ENCODE measurements at regions not wholly inside any gene's neighbourhood (a gene's known extent, or its start where the extent isn't known, plus 50 kb on each side); places are given as distances from the start of the nearest gene placed in this dataset.

DNA sequence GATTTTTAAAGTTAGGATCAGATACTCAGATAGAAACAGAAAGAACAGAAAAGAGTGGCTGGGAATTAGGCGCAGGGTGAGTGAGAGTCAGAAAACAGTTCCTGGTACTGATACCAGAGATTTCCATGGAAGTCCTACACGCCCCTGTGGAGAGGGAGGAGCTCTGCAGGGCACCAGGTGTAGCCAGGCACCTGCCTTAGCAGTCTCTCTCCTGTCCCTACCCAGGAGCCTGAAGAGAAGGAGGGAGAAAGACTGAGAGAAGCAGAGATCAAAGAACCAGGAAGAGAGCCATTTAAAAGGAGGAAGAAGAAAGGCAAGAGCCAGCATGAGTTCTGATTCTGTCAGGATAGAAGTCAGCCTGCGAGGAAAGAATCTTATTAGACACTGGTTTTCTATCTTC is 65.0 kb downstream of the CBLN1 start:
- no peak for DNase-seq

DNA sequence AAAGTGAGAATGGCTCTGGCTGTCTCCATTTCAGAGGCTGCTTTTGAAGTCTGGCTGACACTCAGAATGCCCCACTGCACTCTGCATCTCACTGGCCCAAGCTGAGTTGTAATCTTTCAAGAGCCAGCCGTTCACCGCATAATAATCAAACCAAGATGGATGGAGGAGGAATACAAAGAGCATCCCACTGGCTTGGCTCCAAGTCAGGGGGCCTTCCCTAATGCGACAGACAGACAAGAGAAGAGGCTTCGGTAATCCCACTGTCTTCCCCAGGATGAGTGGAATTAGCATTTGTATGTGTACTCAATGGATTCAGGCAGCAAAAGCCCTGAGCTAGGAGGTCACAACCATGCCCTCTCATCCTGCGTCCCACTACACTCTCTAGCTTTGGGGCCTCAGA is 68.0 kb downstream of the CBLN1 start:
- no peak for DNase-seq

DNA sequence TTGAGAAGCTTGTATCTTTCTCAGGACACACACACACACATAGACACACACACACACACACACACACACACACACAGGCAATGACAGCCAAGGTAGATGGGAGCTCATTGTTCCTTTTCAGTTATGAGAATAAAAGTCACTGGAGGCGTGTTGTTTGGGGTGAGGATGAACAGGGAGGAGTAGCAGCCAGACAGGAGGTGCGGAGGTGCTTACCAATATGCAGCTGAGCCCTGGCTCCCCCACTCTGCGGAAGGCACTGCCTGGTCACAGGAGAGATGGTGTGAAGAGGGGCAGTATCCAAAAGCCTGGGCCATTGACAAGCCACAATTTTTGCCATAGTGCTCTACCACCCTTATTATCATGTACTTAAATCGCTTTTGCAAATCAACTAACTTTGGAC is 77.4 kb downstream of the CBLN1 start:
- no peak for DNase-seq

DNA sequence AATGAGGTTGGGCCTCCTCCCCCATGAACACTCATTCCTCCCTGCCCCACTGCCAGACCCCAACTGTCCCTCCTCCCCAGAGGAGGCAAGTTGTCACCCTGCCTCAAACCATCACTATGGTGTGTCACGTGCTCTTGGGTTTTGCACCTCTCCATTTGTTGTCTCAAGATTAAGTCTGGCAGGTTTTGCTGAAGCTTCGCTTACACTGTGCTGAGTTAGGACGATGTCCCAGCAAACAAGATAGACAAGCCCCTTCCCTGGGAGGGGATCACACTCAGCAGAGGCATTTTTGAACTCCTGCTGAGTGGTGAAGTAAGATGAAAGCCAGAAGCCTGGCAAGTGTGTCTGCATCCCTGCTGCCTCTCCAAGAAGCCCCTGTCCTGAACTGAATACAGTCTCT is 78.3 kb downstream of the CBLN1 start:
- DNase-seq, result no peak

DNA sequence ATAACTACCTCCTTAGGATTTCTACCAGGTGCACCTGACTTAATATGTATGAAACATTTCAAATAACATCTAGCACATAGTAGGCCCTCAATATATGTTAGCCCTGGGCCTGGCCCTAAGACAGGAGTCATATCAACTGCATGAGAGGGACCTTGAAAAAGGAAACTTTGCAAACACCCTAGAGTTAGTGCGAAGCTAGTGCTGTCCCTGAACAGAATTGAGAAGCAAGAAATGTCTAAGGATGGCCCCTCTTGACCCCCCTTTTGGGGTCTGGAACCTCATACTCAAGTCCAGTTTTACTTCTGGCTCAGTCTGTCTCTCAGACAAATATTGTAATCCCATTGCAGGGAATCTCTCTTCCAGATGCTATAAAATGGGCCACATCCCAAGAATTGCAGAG is 80.5 kb downstream of the CBLN1 start:
- no peak for DNase-seq

DNA sequence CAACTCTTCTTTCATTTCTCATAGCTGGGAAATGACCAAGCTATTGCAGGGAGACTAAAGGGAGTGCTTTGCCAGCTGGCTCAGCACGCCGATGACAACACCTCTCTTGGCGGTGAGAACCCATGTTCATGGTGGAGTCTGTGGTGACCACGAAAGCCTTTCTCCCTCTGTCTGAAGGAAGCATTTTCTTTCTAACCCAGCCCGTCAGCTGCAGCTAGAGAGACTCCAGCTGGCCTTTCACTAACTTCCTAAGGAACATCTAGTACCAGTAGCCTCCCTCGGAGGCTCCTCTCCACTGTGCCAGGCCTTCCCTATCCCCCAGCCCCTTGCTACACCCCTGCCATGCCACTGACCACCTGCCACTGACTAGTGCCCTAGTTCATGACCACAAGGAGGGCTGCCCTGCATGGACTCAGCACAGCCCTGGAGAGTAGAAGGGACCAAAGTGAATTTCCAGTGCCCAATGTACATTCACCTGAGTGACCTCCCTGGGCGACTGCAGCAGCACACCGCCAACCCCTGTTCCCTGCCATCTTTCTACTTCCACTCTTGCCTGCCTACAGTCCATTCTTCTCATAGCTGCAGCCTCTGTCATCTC is 81.3 kb downstream of the CBLN1 start:
- DNase-seq, result no peak

DNA sequence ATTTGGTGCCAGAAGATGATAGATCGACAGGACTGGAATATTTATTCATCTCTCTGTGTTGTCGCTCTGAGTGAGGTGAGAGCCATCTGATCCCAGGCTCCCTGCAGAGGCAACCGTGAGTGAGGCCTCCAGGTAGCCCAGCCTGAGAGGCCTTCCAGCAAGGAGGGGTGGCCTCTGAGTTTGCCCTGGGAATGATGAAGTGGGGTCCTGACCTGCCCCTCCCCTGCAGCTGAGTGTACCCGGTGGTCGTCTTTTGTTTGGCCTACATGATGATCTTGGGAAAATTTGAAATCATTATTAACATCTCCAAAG is 86.4 kb downstream of the CBLN1 start:
- DNase-seq, result no peak

DNA sequence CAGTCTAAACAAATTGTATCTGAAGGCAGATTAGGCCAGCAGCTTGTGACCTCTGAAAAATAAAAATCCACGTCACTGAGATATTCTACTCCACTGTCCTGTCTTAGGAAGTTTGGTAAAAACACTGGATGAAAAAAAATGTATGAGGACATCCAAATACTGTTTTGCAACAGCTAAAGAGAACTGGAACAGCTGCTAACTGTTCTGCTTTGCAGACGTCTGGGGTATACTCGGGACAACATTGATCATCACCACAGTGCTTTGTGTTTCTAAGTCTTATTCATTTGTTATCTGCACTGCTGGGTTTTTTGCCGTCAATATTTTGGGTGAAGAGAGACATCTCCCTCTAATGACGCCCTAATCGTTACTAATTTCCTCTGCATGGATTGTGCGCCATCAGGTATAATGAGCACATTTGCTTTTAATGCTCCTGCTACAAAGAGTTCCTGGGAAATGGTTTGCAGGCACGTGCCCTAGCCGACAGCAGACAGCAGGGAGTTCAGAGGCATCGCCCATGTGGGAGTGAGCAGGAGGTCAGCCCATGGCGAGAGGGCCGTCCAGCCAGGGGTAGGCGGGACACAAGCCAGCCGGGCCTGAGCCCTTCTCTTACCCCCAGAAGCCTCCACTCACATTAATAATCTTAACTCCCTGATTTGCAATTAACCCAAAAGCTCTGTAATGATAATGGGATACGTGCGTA is 87.0 kb downstream of the CBLN1 start:
- DNase-seq, result no peak

DNA sequence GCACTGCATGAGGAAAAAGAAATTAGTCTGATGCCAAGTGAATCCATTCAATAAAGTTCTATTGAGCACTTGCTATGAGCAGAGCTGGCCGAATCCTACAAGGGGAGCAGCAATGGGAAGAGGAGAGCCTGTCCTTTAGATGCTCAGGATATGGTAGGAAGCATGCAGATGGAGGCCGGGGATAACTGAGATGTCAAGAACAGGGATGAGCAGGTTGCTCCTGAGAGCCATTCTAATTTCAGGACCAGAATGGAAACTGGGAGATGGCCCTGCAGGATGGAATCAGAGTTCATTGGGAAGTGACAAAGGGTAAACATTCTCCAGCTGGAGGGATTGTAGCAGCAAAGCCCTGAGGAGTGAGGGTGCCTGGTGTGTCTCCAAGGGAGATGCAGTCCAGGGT is 88.0 kb downstream of the CBLN1 start:
- no peak for DNase-seq

DNA sequence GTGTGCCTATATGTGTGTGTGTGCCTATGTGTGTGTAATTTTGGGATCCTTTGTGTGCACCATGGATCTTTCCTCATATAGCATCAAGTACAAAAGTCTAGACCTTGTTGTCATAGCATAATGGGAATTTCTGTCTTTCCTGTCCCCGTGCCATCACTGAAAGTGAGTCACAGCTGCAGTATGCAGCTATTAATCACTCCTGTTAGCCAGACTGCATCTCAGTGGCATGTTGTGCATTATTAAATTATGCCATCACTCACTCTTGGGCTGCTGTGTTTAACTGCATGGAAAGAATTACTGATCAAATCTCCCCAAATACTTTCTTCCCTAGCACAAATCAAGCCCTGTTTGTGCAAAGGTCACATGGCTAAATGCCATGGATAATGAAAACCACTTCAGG is 92.4 kb downstream of the CBLN1 start:
- no peak for DNase-seq

DNA sequence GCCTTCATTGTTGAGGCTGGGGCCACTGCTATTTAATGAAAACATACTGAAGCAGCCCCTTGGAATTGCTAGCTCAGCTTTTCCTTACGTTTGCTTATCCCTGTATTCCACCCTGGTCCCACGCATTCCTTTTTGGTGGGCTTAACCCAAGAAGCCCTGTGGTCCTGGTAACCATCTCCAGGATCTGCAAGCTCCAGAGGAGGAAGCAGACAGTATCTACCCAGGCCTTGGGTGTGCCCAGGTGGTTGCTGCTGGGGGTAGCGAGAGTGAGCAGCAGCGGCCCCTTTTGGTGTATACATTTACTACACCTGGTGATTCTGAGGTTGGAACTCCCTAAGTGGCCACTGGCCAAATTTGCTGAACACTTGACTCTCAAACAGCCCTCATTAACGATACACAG is 97.7 kb downstream of the CBLN1 start:
- peak; percentile 36 for DNase-seq

DNA sequence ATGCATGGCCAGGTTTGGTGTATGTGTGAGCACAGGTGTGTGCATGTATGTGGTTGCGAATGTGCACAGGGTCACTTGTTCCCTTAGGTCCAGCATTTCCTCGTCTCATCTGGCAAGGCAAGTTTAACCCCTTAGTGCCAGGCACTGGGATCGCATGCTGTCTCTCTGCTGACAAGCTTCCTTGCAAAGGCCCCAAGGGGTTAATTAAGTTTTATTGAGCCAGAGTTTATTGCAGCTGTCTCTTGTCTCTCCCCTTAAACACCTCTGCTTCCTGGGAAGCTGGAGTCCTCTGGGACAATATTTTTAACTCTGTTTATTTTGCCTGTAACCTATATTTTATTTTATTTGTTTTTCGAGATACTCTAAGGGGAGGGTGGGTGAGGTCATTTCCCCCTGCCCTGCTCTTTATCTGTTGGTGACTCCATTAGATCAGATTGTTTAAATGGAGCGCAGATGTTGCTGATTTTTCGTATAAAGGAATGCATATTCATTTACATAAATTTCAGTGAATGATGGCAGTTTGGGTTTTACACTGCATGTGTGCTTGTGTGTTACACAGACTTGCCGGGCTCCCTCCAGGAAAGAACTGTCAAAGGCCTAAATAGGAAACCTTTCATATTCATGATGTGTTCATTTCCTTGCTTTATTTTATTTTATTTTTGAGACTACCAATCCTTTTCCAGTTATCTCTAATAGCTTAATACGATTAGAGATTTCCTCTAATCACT is 99.7 kb downstream of the CBLN1 start:
- DNase-seq, result no peak

DNA sequence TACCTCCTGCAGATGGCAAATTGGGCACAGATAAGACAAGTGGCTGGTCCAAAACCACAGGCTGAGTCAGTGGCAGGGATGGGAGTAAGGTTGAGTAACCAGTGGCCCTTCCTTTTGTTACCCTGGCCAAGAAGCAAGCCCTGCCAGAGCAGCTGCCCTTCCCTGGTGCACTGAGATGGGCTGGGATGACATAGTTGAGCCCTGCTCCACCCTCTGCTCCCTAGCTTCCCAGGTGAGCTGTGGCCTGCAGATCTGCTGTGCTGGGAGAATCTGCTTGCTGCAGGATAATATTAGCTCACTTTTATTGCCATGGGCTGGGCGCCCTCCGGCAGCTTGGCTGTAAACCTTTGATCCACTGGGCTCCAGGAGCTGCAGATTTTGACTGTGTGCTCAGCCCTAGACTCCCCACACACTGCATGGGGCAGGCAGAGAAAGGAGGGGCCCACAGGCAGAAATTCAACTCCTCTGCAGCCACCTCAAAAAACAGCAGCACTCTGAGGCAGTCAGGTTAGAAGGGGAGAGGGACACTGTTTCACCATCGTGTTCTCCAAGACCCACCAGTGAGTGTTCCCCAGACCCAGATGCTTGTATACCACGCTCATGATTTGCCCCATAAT is 101.8 kb downstream of the CBLN1 start:
- DNase-seq, result no peak

DNA sequence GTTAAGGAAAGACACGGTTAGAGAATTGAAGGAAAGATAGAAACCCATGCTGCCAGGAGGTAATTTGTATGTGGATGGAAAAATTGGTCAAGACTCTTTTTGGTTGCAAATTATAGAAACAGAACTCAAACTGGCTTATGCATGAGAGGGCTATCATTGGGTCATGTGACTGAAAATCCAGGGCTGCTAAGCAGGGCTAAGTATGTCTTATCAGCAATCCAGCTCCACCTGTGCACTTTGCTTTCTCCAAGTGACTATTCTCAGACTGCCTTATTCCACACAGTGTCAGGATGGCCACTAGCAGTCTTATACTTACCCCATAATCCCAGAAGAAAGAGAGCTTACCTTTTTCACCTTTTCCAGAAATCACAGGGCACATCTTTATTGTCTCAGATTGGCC is 113.5 kb downstream of the CBLN1 start:
- DNase-seq, result no peak

DNA sequence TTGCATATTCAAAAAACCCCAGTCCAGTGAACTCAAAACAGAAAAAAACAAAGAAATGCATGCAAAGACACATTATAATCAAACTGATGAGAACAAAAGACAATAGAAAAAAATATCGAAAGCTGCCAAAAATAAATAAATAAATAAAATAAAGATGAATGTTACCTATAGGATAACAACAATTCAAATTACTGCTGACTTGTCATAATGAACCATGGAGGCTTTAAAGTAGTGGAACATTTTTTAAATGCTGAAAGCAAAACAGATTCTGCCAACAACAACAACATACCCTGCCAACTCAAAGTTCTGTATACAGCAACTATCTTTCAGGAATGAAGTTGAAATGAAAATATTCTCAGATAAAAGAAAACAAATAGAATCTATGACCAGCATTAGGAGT is 116.6 kb downstream of the CBLN1 start:
- no peak for DNase-seq

DNA sequence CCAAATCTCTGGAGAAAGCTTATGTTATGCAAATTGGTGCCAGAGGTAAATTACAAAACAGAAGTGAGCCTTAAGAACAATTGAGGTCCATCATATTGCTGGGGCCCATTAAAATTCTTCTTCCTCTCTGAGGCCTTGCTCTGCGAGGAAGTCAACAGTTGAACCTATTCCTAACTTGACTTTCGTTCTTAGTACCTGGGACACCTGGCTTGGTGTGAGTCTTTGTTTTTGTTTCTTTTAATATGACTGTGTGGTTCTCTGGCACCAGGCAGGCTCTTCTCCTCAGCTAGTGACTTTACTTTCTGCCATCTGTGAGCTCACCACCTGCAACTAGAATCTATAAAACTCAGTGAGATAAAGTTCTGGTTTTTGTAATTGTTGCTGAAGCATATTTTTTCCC is 120.4 kb downstream of the CBLN1 start:
- no peak for DNase-seq

DNA sequence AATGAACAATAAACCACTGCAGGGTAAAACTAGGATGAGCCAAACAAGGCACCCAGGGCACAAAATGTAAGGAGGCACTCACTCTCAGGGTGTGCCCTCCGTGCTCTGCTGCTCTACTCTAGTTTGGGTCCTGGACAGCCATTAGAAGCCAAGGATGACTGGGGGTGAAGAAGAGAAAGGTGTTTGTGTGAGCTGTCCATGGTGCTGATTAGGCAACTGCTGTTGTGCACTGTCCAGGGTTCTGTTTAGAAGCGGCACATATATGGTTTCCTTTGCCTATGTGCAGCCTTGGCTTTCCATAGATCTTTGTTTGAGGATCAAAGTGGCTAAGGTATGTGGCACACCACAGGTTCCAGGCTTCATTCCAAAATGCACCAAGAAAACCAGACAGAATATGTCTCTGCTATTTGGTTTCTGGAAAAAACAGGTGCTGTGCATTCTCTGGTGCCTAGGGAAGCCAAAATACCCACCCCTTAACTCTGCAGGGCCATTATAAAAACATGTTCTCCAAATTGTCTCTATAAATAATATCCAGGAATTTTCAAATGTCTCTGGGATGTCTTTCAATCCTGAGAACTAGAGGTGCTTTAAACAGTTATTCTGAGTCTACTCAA is 123.5 kb downstream of the CBLN1 start:
- DNase-seq, result no peak

DNA sequence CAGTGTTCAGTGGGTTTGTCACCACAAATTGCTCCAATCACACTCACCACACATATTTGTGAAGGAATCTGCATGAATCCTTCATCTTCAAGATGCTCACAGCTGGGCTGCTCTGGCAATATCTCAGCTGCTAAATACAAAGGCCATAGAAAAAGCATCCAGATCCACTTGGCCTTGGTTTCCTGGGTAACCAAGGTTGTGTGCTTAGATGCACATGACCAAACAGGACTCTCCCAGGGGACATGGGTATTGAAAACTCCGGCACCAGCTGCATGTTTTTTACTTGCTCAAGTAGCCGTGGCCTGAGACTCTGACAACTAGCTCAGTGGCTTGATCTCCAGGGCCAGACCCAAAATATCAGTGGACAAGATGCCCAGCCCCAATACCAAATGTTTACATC is 131.3 kb downstream of the CBLN1 start:
- DNase-seq, result no peak

DNA sequence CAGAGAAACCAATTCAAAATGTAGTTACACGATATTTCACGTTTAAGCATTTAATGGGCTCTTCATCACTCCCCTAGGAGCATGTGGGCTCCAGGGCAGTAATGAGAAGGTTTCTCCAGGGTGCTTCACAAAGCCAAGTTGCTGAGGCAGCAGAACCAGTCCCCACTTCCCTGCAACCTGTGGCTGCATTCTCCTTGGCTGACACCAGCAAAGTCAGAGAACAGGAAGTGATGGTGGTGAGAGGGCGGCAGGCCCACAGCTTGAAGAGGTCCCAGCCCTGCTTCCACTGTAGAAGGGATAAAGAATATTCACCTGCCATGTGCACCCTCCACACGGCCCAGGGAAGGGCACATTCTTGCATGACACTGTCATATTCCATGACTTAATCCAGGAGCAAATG is 133.2 kb downstream of the CBLN1 start:
- DNase-seq, result no peak

DNA sequence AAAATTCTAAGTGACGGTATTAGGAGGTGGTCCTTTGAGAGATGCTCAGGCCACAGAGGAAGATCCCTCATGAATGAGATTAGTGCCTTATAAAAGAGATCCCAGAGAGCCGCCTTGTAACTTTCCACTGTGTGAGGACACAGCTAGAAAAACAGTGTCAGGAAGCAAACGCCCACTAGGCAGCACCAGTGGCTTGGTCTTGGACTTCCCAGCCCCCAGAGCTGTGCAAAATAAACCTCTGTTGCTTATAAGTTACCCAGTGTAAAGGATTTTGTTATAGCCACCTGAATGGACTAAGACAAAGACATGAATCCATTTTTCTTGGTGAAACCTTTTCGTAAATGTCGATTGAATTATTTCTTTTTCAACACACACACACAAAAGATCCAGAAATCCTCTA is 141.0 kb downstream of the CBLN1 start:
- no peak for DNase-seq

DNA sequence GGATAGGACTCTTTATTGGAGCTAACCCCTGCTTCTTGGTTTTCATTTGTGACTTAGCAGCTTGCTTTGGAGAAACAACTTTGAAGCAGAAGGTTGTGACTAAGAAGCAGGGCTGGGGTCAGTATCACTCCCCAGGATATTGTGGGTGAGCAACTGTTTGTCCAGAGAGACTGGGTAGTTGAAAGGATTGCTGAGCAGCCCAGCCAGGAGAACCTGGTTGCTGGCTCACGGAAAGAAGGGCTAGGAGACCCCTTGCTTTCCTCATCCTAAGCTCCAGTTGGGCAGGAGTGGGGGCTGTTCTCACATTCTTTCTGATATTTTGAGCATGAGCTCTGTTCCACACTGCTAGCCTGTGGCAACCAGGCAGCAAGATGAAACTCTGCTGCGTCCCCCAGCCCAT is 151.2 kb downstream of the CBLN1 start:
- no peak for DNase-seq

DNA sequence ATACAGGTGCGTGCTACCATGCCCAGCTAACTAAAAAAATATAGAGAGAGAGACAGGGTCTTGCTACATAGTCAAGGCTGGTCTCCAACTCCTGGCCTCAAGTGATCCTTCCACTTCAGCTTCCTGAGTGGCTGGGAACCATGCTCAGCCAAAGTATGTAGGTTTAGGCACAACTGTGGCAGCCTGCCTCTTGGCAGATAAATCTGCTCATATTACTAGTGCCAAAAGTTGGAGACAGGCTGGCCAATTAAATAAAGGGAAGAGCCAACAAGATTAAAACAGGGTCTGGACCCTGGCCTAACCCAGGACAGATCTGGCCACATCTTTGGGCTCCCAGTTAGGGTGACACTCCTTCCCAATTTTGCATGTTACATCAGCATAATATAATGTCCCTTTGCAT is 151.7 kb downstream of the CBLN1 start:
- no peak for DNase-seq

DNA sequence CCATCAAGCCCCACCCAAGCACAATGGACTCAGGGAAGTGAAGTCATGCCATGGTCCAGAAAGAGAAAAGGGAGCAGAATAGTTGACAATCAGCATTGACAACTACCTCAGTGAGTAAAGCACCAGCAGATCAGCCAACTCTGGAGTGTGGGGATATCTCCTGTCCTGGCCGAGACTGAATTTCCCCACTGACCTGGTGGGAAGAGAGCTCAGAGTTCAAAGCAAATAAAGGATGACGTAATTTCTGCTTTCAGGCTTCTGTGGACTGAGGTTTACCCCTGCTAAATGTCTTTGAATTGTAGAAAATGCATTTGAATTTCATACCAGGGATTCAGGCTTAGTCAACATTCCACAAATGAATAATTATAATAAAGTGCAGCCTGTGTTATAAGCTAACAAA is 152.9 kb downstream of the CBLN1 start:
- DNase-seq, result no peak

DNA sequence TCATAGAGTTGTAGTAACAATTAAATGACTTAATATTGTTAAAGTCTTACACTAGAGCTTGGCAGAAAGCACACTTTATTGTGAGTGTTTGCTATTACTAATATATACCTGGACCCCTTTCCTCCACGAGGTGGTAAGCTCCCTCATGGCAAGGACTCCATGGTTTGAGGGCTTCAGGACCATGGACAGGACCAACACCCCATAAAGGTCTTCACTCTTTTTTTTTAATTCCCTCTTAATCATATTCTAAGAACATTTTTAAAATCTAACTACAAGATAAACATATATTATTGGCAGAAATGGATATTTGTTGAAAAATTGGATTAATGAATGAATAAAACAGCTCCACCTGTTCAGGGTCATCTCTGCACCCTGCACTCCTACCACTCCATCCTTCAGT is 154.5 kb downstream of the CBLN1 start:
- DNase-seq, result peak; percentile 6

Data from NCI-H1694 treated with DMSO at 0.1 percent for 48 hours (cell line).